Stimulated activated CD8-positive, alpha-beta memory T cell treated with anti-CD3 and anti-CD28 coated beads, Interleukin-15, amount 100 ng/mL, for 4 hours (primary cell): ENCODE measurements at regions not wholly inside any gene's neighbourhood (a gene's known extent, or its start where the extent isn't known, plus 50 kb on each side); places are given as distances from the start of the nearest gene placed in this dataset.
"Not testable (repeated sequence)": the region's sequence is repeated elsewhere in the genome, so short reads cannot be mapped to it uniquely, and the experiment has no call there.

Source experiments
- DNase-seq, 2 donors: peaks; one replicate each; pipeline ENCODE4 v3.0.0-alpha.2; 2020; ENCODE audit warnings: low read depth in 2 of 2

GRCh38 chr10:124149189-124150042 lies 56.0 kb upstream of the CHST15 start:
- DNase-seq: no peak

DNA sequence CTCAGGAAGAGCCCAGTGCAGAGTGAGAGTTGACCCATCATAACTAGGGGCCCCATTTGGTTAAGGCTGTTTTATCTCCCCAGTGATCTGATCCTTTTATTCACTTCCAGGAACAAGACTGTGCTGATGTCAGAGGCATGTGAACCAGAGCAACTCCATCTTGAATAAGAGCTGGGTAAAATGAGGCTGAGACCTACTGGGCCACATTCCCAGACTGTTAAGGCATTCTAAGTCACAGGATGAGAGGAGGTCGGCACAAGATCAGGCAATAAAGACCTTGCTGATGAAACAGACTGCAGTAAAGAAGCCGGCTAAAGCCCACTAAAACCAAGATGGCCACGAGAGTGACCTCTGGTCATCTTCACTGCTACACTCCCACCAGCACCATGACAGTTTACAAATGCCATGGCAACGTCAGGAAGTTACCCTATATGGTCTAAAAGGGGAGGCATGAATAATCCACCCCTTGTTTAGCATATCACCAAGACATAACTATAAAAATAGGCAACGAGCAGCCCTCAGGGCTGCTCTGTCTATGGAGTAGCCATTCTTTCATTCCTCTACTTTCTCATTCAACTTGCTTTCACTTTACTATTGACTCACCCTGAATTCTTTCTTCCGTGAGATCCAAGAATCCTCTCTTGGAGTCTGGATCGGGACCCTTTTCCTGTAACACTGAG lies 55.3 kb upstream of the CHST15 start:
- DNase-seq: not testable (repeated sequence)

DNA sequence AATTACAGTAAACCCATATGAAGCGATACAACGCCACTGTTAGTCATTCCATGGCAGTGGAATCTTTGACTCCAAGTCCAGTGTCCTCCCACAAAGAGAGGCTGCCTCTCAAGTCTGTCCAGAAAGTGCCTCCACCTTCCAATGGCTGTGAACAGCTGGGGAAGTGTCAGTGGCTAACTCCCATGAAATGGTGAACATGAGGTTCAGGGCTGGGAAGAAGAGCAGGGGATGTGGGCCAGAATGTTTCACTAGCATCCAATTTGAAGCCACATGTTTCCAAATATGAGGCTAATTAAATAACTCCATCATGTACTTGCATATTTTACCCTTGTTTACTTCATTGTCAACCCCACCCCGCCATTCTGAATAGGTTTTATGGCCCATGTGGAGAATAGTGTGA lies 53.1 kb upstream of the CHST15 start:
- DNase-seq: no peak

DNA sequence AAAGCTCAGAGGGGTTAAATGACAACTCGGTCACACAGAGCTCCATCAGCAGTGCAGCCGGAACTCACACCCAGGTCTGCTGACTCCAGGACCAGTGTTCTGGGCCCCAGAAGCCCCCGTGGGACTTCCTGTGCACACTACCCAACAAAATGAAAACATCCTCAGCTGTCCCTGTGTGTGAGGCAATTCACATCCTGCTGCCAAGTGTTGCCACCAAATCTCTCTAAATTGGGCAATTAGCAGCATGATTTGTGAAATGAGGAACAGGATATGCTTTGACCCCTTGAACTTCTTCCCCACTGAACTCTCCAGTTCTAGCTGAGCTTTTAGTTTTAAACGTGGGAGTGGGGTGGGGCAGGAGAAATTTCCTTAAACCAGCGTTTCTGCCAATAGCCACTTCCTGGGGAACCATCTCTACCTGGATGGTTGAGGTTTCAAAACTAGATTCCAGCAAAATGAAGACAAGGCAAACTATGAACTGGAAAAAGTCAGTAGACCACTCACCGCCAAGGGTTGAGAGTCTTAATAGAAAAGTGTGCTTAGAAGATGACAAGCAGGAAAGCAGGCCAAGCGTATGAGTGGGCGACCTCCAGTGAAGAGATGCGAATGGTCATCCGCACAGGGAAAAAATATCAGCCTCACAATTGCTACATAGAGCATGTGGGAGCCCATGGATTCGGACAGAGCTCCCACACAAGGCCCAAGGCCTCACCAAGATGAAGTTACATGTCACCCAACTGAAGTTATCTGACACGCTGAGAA lies 51.9 kb upstream of the CHST15 start:
- DNase-seq: no peak

DNA sequence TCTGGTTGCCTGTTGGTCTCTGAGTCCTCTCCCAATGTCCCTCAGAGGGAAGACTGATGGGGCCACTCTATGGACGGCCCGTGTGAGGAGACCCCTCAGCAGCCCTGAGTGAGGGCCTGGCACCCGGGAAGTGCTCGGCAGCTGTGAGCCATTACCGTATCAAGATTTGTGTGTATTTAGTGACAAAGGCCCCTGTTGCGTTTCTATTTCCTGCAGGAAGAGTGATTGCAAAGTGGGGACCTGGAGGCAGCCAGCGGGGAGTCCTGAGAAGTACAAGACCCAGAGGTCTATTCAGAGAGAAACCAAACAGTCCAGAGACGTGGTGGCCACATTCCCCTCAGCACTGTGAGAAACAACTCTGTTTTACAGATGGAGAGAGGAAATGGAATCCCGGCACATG lies 51.1 kb upstream of the CHST15 start:
- no peak for DNase-seq

DNA sequence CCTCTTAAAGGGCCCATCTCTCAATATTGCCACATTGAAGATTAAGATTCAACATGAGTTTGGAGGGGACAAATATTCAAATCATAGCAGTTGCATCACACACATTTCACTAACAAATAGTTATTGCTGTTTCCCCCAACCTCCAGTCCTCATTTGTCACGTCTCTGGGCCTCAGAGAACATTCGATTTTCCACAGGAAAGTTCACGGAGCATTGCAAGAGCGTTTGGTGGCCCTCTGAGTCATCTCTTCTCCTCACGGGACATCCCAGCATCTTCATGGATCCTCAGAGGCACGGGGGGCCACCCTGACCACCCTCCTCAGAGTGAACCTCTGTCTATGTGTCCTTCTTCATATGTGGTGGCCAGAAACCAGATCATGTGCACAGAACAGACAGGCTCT lies 50.3 kb upstream of the CHST15 start:
- DNase-seq: no peak
